AG09319 (cell line): ENCODE measurements at regions not wholly inside any gene's neighbourhood (a gene's known extent, or its start where the extent isn't known, plus 50 kb on each side); places are given as distances from the start of the nearest gene placed in this dataset.
A peak's percentile ranks its signal among the peaks of the same experiment; 100 is the strongest.

ENCODE experiments used
- DNase-seq: peaks from one replicate; pipeline ENCODE4 v3.0.0-alpha.2; 2010; ENCODE audit warnings: low read depth; ENCODE audit errors: extremely low read depth
- CTCF ChIP-seq: IDR thresholded peaks from 2 replicates; pipeline ENCODE4 v1.5.1; 2011; ENCODE audit warnings: low read depth, mild to moderate bottlenecking, inconsistent platforms, low read length, moderate library complexity

GRCh38 chr20:1769491-1769890 is 111.9 kb upstream of the SIRPG start:
- no peak for TF ChIP-seq CTCF
- DNase-seq = no peak

GRCh38 chr20:1766731-1767130 is 109.2 kb upstream of the SIRPG start:
- no peak for TF ChIP-seq CTCF
- DNase-seq = no peak

GRCh38 chr20:1764136-1765033 is 106.8 kb upstream of the SIRPG start:
- peak; percentile 88 for TF ChIP-seq CTCF
- peak; percentile 59 for DNase-seq

- TF ChIP-seq CTCF = no peak
- no peak for DNase-seq
Observed at GRCh38 chr20:1761598-1761997, 104.0 kb upstream of the SIRPG start.

GRCh38 chr20:1761116-1761515 is 103.5 kb upstream of the SIRPG start:
- peak; percentile 5 for DNase-seq
- no peak for TF ChIP-seq CTCF

- DNase-seq = no peak
- TF ChIP-seq CTCF = no peak
Observed at GRCh38 chr20:1758765-1759164, 101.2 kb upstream of the SIRPG start.

GRCh38 chr20:1757606-1758512 is 100.3 kb upstream of the SIRPG start:
- no peak for DNase-seq
- no peak for TF ChIP-seq CTCF
